GM06990 (cell line): ENCODE measurements at regions not wholly inside any gene's neighbourhood (a gene's known extent, or its start where the extent isn't known, plus 50 kb on each side); places are given as distances from the start of the nearest gene placed in this dataset.
"Not testable (repeated sequence)": the region's sequence is repeated elsewhere in the genome, so short reads cannot be mapped to it uniquely, and the experiment has no call there.

Source experiments
- DNase-seq: peaks from one replicate; pipeline ENCODE4 v3.0.0-alpha.2; 2011; ENCODE audit not compliant: insufficient read length; ENCODE audit errors: extremely low read depth
- H3K27me3 ChIP-seq: replicated peaks from 2 replicates; pipeline ENCODE4 v1.6.0; 2011; ENCODE audit warnings: low read length; ENCODE audit not compliant: control insufficient read depth, insufficient read depth
- H3K36me3 ChIP-seq: 2 replicates; pipeline ENCODE4 v1.5.1; 2011; ENCODE audit warnings: low read length; ENCODE audit not compliant: control insufficient read depth, insufficient read depth
- H3K4me3 ChIP-seq: replicated peaks from 2 replicates; pipeline ENCODE4 v1.5.1; 2011; ENCODE audit warnings: low read depth, mild to moderate bottlenecking, control low read depth, low read length
- CTCF ChIP-seq: IDR thresholded peaks from 2 replicates; pipeline ENCODE4 v1.5.1; 2011; ENCODE audit warnings: low read length, control low read depth, mild to moderate bottlenecking, inconsistent platforms; ENCODE audit not compliant: insufficient read depth, poor library complexity, severe bottlenecking

DNA sequence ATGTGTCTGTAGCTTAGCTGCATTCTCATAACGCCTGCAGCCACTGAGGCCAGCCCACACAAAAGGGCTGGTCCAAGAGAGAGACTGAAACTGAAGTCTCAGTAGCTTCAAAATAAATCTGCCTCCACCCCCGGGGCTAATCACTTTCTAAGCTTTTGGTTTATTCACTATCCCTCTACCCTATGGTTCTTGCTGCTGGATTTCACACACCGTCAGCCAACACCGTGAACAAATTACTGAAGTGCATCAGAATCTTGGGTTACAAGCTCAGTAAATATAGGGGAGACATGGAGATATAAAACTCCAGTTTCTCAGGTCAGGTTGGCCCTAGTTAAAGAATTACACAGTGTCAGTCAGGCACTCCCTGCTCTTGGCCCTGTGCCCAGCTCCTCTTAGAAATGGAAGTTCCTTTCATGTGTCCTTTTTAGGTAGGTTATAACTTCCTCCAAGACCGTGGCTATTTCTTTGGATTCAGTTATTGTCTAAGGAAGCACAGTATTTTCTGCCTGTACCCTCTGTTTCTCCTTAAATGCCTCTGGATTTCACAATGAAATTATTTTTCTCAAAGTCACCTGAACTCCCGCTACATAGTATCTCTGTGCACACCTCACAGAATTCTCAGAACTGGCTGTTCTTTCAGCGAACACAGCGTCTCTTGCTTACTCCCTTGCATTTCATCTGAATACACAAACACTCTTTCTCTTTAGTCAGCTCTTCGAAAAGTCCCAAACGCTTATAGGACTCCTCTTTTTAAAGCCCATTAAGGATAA lies 112.5 kb downstream of the FAM174A start:
- Histone ChIP-seq H3K36me3 (no peaks in the 10 kb centered on the region), H3K4me3 (no peak overlapping the region), H3K27me3 (no peaks in the 10 kb centered on the region)
- no peak for TF ChIP-seq CTCF
- no peak for DNase-seq

DNA sequence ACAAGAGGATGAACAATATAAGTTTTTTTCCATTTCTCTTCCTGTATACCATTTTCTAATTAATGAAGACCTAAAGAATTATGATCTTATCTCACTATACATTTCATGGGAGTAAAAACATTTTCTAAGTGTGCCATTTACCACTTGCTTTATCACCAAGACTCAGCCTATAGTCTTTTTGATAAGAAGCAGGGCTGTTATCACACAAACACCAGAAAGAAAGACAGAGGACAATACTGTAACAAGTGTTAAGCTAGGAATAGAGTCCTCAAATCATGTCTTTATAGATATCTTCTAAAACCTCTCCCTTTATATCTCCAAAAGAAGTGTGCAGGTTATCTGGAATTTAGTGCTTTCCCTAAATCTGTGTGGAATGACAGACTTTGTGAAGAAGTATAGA lies 119.7 kb downstream of the FAM174A start:
- no peaks in the 10 kb centered on the region for H3K27me3 ChIP-seq
- no peak for DNase-seq
- no peaks in the 10 kb centered on the region for H3K36me3 ChIP-seq
- no peak overlapping the region for H3K4me3 ChIP-seq
- TF ChIP-seq CTCF: no peak

GRCh38 chr5:100656771-100657170 lies 121.6 kb downstream of the FAM174A start:
- H3K36me3 ChIP-seq, H3K4me3 ChIP-seq, DNase-seq, H3K27me3 ChIP-seq: not testable (repeated sequence)

DNA sequence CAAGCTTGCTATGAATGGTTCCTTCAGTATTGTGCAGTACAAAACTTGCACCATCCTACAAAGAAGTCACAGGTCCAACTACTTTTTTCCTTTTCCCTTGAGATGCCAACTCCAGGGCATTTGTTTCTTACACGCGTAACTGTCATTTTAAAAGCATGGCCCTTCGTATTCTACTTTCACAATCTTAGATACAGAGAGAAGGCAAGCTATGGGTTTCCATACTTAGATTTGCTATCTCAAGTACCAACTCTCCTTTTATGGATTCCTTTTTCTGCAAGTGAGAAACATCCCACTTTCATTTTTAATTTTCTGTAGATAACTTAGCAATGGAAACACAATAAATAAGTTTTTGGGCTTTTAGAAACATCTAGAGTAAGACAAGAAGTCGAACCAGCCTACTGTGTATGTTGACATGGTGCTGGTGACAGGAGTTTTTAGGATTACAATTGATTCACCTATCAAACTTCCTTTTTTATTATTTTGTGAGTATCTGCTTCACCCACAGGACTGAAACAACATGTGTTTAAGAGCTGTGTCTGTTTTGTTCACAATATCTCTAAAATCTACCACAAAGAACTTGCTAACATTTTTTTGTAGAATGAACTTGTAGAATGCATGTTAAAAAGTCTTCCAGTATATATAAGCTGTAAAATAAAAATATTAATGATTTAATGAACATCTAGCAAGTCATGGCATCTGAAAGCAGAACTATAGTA lies 124.1 kb downstream of the FAM174A start:
- DNase-seq: no peak
- TF ChIP-seq CTCF: no peak
- no peaks in the 10 kb centered on the region for H3K36me3 ChIP-seq
- H3K27me3 ChIP-seq: no peaks in the 10 kb centered on the region
- no peak overlapping the region for H3K4me3 ChIP-seq

DNA sequence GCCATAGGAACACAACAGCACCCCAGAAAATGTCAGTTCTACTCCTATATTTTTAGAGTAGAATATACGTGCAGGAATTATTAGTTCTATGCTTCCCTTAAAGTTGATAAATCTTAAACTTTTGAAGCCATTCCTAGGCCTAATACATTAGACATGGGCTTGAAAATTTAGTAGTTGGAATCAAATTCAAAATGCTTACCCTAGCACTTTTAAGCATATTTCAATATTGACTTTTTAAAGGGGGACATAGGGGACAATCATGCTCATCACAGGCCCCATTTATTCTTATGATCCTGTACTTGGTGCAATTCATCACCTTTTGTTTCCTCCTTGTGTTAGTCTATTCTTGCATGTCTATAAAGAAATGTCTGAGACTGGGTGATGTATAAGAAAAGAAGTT lies 129.0 kb downstream of the FAM174A start:
- TF ChIP-seq CTCF: no peak
- H3K27me3 ChIP-seq: no peaks in the 10 kb centered on the region
- no peak overlapping the region for H3K4me3 ChIP-seq
- no peaks in the 10 kb centered on the region for H3K36me3 ChIP-seq
- DNase-seq: no peak

DNA sequence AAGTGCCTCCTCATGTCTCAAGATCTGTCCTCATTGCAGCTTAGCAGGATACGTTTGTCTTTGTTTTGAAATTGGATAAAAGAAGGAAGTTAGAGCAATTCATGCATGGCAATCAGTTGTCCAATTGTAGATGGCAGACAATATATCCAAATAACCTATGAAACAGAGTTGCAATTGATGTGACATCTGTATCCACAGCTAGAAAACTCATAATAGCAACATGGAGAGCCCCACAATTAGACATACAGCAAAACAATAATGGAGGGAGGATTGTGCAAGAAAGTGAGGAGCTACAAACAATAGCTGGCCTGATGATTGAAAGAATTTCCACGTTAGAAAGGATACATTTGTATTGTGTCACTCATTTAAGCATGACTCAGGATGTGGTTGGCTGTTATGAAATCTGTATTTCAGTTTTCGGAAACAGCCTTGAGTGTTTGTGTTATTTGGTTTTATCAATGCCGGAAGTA lies 132.0 kb downstream of the FAM174A start:
- Histone ChIP-seq H3K36me3 (no peaks in the 10 kb centered on the region), H3K4me3 (no peak overlapping the region), H3K27me3 (no peaks in the 10 kb centered on the region)
- no peak for DNase-seq
- no peak for TF ChIP-seq CTCF
